ENCODE measurements at regions not wholly inside any gene's neighbourhood (a gene's known extent, or its start where the extent isn't known, plus 50 kb on each side); places are given as distances from the start of the nearest gene placed in this dataset.

- H4K5ac ChIP-seq (ENCODE audit: insufficient read length, low read depth, low read length) = no peak overlapping the region
- 0 out of 2 replicates have a peak, but pooled peaks cover 2% of the 10 kb centered on the region for H3K79me2 ChIP-seq (ENCODE audit: insufficient read depth, low read length)
- no peaks in the 10 kb centered on the region for H3K4me1 ChIP-seq (ENCODE audit: insufficient read depth, low read length)
- H3K18ac ChIP-seq (ENCODE audit: insufficient read length, low read depth, low read length) = no peak overlapping the region
- H2BK12ac ChIP-seq (ENCODE audit: insufficient read length, low read depth, low read length) = no peak overlapping the region
- Mint-ChIP-seq H3K4me1 (peaks cover 7% of the 10 kb centered on the region in 2 experiments), H3K36me3 (ENCODE audit: insufficient read depth in 1 of 3, low read depth in 3 of 3) (no peaks in the 10 kb centered on the region), H3K27ac (no peak overlapping the region), H3K4me3 (no peak overlapping the region), H3K9me3 (no peaks in the 10 kb centered on the region), H3K27me3 (ENCODE audit: low read depth) (no peaks in the 10 kb centered on the region)
- no peak overlapping the region for H3T11ph ChIP-seq (ENCODE audit: low read length)
- H2BK20ac ChIP-seq (ENCODE audit: low read depth, low read length, poor library complexity, severe bottlenecking) = no peak overlapping the region
- no peaks in the 10 kb centered on the region for H4K20me1 ChIP-seq (ENCODE audit: control insufficient read depth, insufficient read depth, insufficient read length)
- TF ChIP-seq CTCF (conservative IDR thresholded peaks at IDR 0.05) = no peak
- no peaks in the 10 kb centered on the region for H3K79me1 ChIP-seq (ENCODE audit: insufficient read depth, low read depth, low read length, poor library complexity, severe bottlenecking)
- H2BK15ac ChIP-seq (ENCODE audit: low read depth, low read length) = no peak overlapping the region
- no peaks in the 10 kb centered on the region for H3K9me3 ChIP-seq (ENCODE audit: control insufficient read depth, low read depth, low read length)
- no CpG with 5 or more reads among the region's 3 CpGs for WGBS (ENCODE audit: extremely low coverage, insufficient read length, low lambda C conversion rate)
- H3K23ac ChIP-seq (ENCODE audit: insufficient read length, low read depth, low read length) = no peak overlapping the region
- no peak overlapping the region for H3K56ac ChIP-seq (ENCODE audit: insufficient read length, low read depth, low read length)
- H3K14ac ChIP-seq (ENCODE audit: insufficient read depth, low read length) = no peak overlapping the region
- H3K4me2 ChIP-seq (ENCODE audit: insufficient read depth, insufficient read length, low read length) = no peak overlapping the region
- H4K8ac ChIP-seq (replicated peaks; ENCODE audit: insufficient read length, low read depth, low read length) = no peak overlapping the region
- no peak overlapping the region for H3K27ac ChIP-seq (ENCODE audit: insufficient read length, low read depth, low read length)
- H2BK5ac ChIP-seq (ENCODE audit: insufficient read length, low read length) = no peak overlapping the region
- no peak for DNase-seq
- no peak overlapping the region for H2AK5ac ChIP-seq (ENCODE audit: insufficient read length, low read length)
- no peak overlapping the region for H2BK120ac ChIP-seq (ENCODE audit: low read depth, low read length, poor library complexity, severe bottlenecking)
- no peak overlapping the region for H4K91ac ChIP-seq (ENCODE audit: insufficient read length, low read depth, low read length)
- no peaks in the 10 kb centered on the region for H3K23me2 ChIP-seq (ENCODE audit: insufficient read length, low read depth, low read length, poor library complexity, severe bottlenecking)
- H2AFZ ChIP-seq (ENCODE audit: low read length) = no peak overlapping the region
- no peak overlapping the region for H3K9ac ChIP-seq (ENCODE audit: extremely low read depth, insufficient read length, low read length)
- H3K27me3 ChIP-seq (ENCODE audit: insufficient read depth, low read length) = no peaks in the 10 kb centered on the region
- no peak overlapping the region for H3K4ac ChIP-seq (ENCODE audit: low read depth, low read length)
These were observed 148.0 kb upstream of the TCF4 start for GRCh38 chr18:55735969-55736368.
